SKM-1 treated with dmso at 0.1 percent for 144 hours (cell line): ENCODE measurements at regions not wholly inside any gene's neighbourhood (a gene's known extent, or its start where the extent isn't known, plus 50 kb on each side); places are given as distances from the start of the nearest gene placed in this dataset.

ENCODE experiments used
- DNase-seq: peaks from one replicate; lab custom pipeline; 2025; ENCODE audit not compliant: unreplicated experiment; lab: John Stamatoyannopoulos, UW

DNA sequence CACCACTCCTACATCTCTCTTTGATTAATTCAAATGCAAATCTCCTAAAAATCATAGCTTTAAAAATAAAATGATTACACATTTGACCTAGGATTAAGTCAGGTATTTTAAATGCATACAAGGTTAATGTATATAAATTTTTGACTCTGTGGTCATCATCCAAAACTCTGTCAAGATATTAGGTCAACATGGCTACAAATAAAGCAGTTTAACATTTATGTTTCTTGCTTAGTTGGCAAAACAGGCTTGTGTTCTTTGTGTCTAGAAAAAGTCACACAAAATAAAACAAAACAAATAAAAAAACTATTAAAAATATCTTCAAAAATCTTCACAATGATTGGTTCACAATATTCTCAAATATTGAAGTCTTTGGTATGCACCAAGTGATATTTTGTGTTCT lies 473.2 kb downstream of the LRFN5 start:
- DNase-seq = no peak

DNA sequence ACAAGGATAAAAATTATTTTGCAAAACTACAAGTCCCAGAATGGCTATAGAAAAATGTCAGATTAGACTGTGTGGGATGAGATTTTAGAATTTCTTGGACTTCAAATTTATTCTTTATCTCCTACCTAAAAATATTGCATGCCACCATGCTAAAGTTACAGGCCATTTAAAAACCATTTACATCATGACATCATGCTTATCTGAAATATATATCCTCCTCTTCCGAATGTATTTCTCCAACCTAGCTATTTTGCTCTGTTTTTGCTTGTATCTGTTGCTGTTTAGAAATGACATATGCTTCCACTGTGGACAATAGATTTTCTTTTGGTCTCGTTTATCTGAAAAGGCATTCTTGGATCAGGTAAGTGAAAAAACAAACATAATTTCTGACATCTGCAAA lies 471.7 kb downstream of the LRFN5 start:
- no peak for DNase-seq

DNA sequence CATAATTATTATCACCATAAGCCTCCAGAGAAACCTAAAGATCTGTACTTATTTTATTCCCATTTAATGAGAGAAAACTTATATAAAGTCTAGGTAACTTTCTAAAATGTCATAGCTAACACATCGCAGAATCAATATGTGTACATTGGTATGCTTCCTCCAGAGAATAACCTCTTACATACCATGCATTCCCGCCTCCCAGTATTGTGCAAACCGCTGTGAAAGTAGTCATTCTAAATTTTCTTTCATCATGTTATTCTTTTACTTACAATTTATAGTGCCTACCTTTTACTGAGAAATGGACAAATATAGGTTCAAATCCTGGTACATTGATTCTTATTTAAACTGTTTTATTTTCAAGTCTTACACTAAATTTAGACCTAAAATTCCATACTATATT lies 463.4 kb downstream of the LRFN5 start:
- no peak for DNase-seq

DNA sequence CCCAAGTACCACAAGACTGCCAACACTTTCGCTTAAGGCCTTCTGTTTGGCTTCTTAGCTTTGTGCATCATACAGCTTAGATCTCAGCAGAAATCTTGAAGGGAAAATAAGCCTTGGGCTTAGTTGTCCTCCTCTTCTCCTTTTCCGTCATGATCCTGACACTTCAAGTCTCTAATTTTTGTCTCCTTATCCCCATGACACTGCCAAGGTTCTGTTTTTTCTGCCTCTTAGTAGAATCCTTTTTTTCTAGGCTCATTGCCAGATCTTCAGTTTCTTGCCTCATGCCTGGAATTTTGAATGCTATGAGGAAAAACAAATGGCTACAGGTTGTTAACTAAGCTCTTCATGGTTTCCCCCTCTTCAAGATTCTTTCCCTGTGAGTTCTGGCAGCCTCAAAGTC lies 450.4 kb downstream of the LRFN5 start:
- DNase-seq = no peak

DNA sequence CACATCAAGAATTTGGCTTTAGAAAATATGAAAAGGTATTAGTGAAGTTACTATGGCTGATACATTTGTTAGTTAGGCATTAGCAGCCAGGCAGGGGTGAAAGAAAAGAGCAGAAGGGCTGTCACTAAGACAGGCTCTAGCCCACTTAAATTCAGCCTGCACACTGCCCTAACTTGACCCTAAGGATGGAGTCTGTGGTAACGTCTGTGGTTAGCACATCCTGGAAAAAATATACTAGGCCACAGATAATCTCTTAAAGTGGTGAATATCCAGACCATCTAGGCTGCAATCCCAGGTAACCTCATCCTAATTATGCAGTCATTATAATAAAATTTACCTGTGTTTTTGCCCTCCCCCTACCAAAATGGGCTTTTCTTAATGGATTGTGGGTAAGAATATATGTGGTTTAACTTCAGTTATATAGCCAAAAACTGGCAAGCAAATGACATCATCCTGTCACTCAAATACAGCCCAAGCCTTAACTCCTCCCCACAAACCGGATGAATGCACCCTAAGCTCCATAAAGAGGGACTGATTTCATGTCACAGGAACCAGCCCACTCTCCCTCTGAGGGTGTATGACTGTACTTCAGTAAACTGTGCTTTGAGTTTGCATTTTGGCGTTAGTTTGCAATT lies 440.9 kb downstream of the LRFN5 start:
- DNase-seq = peak; percentile 4

DNA sequence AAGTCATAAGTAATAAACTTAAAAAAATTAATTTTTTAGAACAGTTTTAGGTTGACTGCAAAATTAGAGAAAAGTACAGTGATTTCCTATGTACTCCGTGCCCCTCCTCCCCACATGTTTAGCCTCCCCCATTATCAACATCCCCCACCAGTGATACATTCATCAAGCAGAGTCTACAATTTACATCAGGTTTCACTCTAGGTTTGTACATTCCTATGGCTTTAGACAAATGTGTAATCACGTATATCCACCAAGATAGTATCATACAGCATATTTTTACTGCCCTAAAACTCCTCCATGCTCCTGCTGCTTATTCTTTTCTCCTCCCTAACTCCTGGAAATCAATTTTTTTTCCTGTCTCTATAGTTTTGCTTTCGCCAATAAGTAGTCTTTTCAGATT lies 438.7 kb downstream of the LRFN5 start:
- no peak for DNase-seq

DNA sequence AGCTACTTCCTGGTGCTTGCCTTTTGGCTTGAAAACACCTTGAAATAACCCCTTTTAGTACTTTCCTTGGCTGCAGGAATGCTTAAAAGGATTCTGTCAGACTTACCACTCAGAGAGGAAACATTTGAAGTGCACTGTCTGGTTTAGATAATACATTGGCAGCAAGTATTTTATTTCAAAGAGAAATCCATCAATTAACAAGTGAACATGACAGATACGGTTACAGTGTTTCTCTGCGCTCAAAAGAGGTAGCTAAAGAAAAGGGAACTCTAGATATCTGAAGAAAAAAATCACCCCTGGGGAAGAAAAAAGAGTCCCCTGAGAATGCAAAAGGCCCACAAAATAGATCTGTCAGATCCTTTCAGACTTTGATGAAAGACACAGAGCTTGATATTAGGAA lies 421.9 kb downstream of the LRFN5 start:
- DNase-seq = no peak

DNA sequence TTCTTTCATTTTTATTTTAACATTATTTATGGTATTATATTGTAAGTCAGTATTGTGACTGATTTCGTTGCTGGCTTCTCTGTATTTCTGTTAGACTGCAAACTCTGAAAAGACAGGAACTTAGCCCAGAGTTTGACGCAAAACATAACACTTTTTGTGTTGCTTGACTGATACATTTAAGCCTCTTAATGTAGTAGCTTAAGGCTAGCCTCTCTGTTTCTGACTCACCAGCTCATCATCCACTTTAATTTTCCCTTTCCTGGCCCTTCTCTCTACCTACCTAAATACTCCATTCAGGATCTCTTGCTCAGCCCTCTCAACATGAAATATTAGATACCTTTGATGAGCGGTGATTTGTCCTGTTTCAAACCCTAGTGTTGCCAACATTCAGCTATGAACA lies 420.6 kb downstream of the LRFN5 start:
- no peak for DNase-seq

DNA sequence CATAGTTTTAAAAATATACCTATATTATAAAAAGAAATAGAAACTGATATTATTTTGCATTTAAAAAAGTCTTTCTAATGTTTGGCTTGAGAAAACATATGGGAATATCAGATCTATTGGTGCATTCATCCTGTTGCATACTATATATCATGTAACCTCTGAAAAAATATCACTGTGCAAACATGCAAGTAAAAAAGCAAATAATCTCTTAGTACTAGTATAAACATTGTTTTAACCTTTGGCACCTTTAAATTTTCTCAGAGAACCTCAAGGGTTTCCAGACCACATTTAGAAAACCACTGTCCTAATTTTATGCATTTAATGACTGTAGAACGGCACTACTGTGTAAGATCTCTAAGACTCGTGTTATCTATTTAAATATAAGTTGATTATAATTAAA lies 416.8 kb downstream of the LRFN5 start:
- DNase-seq = no peak

DNA sequence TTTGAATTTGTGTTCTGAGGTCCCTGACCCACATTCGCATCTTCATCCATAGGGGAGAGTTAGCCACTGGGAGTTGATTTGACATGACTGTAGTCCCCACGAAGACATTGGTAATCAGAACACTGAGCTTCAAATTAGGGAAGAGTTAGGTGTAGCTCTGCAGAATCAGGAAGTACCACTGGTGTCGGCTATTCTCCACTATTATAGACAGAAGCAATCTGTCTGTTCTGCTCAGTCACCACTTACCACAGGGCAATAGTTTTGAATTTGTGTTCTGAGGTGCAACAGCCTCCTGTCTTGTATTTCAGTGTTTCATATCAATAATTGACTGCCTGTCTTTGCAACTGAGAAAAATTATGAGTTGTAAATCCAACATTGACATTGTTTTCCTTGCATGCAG lies 407.6 kb downstream of the LRFN5 start:
- DNase-seq = no peak

DNA sequence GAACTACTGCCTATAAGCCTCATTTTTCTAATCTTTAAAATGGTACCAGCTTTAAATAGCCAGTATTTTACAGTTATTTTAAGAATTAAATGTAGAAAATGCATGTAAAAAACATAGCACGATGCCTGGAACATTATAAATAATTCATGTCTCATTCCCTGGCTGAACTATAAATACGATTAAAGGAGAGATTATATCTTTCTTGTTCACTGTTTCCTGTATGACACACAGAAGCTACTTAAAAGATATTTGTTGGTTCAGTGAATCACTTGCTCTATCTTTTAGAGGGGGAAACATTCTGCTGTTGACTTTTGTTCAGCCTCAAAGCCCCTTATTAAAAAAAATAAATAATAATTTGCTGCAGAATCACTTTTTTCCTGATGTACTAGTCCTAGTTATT lies 406.9 kb downstream of the LRFN5 start:
- no peak for DNase-seq

DNA sequence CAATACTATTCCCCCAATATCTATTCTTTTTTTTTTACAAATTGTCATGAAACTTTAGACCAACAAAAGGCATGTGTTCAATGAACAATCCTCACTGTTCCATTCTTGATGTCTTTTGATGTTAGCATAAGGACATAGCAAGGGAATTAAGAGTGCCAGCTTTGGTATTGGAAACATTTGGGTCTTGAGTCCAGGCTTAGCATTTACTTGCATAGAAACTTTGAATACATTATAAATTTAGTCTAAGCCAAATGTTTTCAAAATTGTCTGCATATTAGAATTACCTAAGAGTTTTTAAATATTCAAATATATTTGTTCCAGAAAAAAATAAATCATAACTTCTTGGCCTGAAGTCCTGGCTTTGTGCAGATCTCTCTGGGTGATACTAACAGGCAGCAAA lies 406.5 kb downstream of the LRFN5 start:
- DNase-seq = no peak

DNA sequence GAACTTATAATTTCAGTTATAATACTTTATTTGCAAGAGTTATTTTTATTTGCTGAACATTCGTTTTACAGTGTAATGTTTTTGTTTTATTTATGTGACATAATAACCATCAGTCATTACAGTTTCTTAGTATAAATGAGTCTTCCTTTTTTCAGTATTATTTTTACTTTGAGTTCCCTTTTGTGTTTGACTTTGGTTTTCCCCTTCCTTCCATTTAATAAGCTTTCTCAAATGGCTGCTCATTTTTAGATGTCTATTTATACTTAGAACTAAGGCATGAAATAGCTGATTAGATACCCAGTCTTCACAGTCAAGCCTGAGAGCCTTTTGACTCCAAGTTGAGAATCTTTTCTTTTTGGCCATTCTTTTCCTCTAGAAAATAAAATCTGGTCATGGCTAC lies 404.5 kb downstream of the LRFN5 start:
- no peak for DNase-seq

DNA sequence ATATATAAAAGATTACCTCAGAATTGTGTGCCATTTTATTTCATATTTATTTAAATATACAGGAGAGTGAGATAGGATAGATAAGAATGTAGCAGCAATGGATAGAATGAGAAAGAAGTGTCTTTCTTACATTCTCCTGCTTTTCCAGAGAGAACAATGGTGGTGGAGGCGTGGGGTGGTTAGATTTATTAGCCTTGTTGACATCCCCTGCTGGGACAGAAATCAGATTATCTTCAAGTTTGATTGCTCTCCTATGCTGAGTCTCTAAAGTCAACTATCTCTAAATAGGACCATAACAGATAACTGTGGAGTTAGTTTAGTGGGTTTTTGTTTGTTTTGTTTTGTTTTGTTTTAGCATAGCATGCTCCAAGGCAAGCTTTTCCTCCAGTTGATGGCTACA lies 397.6 kb downstream of the LRFN5 start:
- DNase-seq = no peak

DNA sequence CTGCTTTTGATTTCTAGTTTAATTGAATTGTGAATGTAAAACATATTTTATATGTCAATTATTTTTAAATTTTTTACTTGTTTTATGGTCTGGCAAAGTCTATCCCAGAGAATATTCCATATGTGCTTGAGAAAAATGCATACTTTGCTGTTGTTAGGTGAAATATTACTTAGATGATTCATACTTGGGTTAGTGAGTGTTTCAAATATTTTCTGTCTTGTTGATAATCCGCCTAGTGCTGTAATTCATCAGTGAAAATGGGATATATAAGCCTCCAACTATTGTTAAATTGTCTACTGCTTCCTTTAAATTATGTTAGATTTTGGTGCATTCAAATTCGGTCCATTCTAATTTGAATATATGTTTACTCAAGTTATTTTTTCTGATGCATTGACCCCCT lies 395.5 kb downstream of the LRFN5 start:
- DNase-seq = no peak

DNA sequence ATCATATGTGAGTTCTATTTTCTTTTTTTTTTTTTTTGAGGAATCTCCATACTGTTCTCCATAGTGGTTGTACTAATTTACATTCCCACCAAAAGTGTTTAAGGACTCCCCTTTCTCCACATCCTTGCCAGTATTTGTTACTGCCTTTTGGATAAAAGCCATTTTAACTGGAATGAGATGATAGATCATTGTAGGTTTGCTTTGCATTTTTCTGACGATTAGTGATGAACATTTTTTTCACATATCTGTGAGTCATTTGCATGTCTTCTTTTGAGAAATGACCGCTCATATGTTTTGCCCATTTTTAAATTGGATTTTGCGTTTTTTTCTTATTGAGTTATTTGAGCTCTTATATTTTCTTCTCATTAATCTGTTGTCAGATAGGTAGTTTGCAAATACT lies 394.8 kb downstream of the LRFN5 start:
- DNase-seq = no peak

DNA sequence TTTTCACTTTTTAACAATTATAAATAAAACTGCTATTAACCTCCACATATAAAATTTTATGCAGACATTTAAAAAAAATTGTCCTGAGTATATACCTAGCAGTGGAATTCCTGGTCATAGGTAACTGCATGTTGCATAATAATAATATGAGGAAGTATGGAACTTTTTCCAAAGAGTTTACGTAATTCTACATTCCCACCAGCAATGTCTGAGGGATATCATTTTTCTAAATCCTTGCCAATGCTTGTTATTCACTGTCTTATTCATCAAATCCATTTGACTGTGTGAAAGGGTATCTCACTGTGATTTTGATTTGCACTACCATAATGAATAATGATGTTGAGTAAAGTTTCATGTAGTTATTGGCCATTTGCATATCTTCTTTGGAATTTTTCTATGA lies 393.8 kb downstream of the LRFN5 start:
- DNase-seq = no peak

DNA sequence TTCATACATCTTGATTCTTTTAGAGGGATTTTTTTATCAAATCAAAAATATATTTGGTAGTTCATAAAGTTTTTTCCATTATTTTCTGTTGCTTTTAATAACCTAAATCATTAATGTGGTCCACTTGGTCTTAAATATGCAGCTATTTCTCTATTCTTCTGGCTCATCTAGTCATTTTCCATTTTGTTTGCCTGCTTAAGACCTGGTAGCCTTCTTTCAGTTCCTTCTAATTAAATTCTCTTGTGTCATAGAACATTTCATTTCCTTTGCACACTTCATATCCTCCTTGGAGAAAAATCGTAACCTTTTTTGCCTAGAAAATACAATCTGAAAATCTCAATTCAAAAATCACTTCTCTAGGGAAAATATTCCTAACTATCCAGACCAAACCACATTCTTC lies 387.0 kb downstream of the LRFN5 start:
- no peak for DNase-seq

DNA sequence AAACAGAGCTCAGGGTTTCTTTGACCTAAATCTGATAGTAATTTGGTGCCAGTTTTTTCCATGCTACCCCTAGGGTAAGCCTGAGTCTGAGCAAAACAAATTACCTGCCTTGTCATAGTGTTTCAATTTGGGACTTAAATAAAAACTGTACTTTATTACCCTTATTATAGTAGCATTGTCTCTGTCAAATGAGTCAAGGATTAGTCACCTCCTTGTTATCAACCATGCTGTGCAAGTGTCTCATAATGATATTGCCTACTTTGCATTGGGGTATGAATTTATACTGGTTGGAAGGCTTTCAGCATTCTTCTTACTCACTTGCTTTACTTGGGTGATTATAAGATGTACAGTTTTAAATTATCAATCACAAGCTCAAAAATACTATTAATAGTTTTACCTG lies 380.0 kb downstream of the LRFN5 start:
- DNase-seq = no peak

DNA sequence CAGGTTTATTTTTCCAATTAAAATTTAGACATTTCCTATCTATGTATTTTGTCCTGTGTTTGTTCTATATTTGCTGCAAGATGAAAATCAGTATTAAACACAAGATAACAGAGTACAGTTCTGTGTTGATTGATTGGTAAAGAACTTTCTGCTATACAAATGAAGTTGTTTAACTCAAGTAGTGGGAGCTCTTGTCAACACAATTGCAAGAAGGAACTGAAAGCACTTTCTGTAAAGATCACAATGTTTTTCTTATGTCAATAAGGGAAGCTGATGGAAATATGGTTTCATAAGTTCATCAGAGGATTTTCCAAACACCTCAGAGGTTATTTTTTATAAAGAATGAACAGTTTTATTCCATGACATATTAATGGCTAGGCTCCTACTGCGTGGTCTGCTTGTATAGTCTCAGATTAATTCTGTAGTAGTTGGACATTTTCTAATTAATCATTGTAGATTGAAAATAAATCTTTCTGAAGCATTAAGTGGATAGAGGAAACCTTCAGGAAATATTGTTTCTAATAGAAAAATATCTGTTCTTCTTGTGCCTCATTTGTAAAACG lies 379.5 kb downstream of the LRFN5 start:
- DNase-seq = no peak

DNA sequence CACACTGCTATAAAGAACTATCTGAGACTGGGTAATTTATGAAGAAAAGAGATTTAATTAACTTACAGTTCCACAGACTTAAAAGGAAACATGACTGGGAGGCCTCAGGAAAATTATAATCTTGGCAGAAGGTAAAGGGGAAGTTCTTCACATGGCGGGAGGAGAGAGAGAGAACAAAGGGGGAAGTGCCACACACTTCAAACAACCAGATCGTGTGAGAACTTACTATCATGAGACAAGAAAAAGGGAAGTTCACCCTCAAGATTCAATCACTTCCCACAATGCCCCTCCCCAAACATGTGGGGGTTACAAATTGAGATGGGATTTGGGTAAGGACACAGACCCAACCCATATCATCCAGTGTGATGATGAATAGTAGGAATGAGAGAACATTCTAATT lies 366.5 kb downstream of the LRFN5 start:
- DNase-seq = peak; percentile 57

DNA sequence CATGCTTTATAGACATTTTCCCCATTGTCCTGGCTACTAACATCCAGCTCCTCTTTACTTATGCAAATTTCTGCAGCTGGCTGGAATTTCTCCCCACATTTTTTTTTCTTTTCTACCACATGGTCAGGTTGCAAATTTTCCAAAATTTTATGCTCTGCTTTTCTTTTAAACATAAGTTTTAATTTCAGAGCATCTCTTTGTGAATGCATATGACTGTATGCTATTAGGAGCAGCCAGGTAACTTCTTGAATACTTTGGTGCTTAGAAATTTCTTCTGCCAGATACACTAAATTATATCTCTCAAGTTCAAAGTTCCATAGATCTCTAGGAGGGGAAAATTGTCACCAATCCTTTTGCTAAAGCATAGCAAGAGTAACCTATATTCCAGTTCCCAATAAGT lies 365.9 kb downstream of the LRFN5 start:
- no peak for DNase-seq

DNA sequence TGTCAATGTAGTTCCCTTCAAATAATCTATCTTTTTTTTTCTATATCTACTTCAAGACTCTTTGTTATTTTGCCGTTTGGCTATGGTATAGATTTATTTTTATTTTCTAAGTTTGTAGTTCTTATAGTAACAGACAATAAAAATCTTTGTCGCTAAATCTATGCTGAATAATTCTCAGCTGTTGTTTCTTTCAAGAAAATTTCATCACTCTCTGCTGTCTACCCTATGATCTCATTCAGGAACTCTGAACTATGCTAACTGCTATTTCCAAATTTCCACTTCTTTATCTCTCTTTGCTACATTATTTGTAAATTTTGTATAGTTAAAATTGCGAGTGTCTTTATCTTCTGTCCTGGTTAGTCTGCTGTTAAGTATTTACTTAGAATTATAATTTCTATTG lies 353.6 kb downstream of the LRFN5 start:
- DNase-seq = no peak

DNA sequence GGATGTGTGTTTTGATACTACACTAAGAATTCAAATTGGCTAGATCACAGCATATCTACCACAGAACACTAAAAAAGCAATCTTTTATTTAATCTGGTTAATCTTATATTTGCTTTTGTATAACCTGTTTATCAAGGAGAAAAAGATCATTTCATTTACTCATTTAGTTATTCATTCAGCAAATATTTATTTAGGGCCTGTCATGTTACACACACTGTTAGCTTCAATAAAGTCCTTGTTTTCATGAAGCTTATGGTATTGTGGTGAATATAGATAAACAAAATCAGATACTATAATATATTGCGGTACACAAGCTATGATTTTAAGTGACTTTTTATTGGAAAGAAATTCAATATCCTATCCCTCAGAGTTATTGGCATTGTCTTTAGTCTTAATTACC lies 350.8 kb downstream of the LRFN5 start:
- DNase-seq = no peak
